ENCODE measurements at regions not wholly inside any gene's neighbourhood (a gene's known extent, or its start where the extent isn't known, plus 50 kb on each side); places are given as distances from the start of the nearest gene placed in this dataset.

DNA sequence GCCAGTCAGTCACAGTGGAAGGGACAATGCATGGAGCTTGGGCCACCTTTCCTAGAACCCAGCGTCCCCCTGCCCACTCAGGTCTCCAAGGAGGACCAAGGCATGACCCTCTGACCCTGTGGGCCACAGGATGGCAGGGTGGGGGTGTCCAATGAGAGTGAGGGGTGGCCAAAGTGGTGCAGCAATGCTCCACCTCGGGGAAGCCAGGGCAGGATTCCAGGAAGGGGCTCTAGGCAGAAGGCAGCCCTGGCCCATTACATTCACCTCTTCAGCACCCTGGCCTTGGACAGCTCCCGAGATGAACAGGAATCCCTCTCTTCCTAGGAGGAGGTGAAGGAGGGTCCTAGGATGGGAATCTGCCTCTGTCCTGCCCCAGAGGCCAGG lies 597.5 kb downstream of the BRD1 start:
- TF ChIP-seq, protein P1, sequence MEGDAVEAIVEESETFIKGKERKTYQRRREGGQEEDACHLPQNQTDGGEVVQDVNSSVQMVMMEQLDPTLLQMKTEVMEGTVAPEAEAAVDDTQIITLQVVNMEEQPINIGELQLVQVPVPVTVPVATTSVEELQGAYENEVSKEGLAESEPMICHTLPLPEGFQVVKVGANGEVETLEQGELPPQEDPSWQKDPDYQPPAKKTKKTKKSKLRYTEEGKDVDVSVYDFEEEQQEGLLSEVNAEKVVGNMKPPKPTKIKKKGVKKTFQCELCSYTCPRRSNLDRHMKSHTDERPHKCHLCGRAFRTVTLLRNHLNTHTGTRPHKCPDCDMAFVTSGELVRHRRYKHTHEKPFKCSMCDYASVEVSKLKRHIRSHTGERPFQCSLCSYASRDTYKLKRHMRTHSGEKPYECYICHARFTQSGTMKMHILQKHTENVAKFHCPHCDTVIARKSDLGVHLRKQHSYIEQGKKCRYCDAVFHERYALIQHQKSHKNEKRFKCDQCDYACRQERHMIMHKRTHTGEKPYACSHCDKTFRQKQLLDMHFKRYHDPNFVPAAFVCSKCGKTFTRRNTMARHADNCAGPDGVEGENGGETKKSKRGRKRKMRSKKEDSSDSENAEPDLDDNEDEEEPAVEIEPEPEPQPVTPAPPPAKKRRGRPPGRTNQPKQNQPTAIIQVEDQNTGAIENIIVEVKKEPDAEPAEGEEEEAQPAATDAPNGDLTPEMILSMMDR (IDR thresholded peaks at IDR 0.05; ENCODE audit: low read depth, low read length) = no peak
- no peak for DNase-seq (ENCODE audit: extremely low read depth, low read depth)

DNA sequence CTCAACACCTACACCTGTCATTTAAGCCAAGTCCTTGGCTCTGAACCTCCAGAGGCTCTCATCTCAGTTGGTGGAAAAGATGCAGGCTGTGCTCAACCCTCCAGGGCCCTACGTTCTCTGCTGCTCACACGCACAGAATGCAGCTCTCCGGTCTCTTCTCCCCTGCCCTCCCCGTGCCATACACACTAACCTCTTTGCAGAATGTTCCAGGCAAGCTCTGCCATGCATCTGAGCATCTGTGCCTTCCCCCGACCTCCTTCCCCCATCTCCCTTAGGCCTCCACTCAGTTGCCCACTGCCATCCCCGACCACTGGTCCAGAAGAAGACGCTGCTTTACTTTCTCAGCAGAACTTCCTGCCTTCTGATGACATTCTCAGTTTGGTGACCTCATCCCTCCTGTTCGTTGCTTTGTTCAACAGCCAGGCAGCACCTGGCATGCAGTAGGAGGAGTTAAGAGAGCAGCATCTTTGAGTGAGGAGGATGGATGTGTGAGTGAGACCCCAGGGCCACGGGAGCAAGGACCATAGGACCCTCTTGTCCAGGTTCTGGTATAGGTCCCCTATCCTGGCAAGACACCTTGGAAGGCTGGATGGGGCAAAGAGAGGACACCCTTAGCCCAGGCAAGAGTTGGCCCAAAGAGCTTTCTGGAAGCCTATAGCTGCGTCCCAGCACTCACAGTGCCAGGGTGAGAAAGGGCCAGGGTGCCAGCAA lies 598.0 kb downstream of the BRD1 start:
- DNase-seq (ENCODE audit: extremely low read depth, low read depth) = no peak
- TF ChIP-seq, protein P1 (IDR thresholded peaks at IDR 0.05; ENCODE audit: low read depth, low read length) = no peak

- TF ChIP-seq, protein P1 (IDR thresholded peaks at IDR 0.05; ENCODE audit: low read depth, low read length) = no peak
- no peak for DNase-seq (ENCODE audit: extremely low read depth, low read depth)
Observed at GRCh38 chr22:49228431-49229037, 599.1 kb downstream of the BRD1 start.

DNA sequence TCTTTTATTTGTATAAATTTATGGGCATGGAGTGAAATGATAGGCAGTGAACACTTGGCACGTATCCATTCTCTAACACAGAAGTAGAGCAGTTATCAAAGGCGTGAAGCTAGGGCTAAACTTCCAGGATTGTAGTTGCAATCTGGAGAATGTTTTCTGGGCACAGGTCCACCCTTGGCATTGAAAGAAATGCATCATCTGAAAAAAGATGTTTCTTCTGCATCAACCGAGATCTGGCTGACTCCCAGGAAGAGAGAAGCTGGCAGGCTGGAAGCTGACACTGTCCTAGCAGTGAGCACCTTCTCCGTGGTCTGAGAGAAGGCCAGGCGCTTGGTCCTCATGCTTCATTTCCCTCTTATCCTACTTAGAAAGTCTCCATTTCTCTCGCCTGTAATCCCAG lies 600.0 kb downstream of the BRD1 start:
- no peak for DNase-seq (ENCODE audit: extremely low read depth, low read depth)
- TF ChIP-seq, protein P1 (IDR thresholded peaks at IDR 0.05; ENCODE audit: low read depth, low read length) = no peak

DNA sequence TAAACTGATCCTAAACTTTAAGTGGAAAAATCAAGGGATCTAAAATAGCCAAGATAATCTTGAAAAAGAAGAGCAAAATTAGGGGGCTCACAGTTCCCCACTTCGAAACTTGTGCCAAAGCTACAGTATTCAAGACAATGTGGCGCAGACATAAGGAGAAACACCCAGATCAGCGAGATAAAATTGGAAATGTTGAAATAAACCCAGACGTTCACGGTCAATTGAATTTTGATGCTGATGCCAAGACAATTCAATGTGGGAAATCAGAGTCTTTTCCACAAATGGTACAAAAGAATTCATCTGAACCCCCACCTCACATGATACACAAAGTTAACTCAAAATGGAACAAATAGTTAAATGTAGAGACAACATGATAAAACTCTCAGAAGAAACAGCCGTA lies 601.6 kb downstream of the BRD1 start:
- DNase-seq (ENCODE audit: extremely low read depth, low read depth) = no peak
- TF ChIP-seq, protein P1 (IDR thresholded peaks at IDR 0.05; ENCODE audit: low read depth, low read length) = no peak

GRCh38 chr22:49224243-49224642 lies 603.4 kb downstream of the BRD1 start:
- TF ChIP-seq, protein P1 (IDR thresholded peaks at IDR 0.05; ENCODE audit: low read depth, low read length) = no peak
- DNase-seq (ENCODE audit: extremely low read depth, low read depth) = no peak

DNA sequence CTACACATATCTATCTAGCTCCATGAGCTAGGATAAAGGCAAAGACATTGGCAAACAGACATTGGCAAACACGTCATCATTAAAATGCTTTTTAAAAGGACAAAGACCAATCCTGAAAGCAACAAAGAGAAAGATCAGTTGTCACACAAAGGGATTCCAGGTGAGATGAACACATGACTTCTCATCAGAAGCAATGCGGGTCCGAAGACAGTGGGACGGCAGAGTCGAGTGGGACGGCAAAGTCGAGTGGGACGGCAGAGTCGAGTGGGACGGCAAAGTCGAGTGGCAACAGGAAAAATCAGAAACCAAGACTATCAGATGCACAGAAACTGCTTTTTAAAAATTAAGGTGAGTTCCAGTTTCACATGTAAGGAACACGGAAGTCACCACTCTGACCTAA lies 609.5 kb downstream of the BRD1 start:
- DNase-seq (ENCODE audit: extremely low read depth, low read depth) = no peak
- TF ChIP-seq, protein P1 (IDR thresholded peaks at IDR 0.05; ENCODE audit: low read depth, low read length) = no peak
